OCI-LY1 (cell line): ENCODE measurements at regions not wholly inside any gene's neighbourhood (a gene's known extent, or its start where the extent isn't known, plus 50 kb on each side); places are given as distances from the start of the nearest gene placed in this dataset.

Experiments
- H2AFZ ChIP-seq: fragments of 200-600 bp; sonication (generic), shearing (Covaris generic); 2 replicates; pipeline ENCODE4 v1.6.0; 2014; ENCODE audit warnings: antibody characterized with exemption, mild to moderate bottlenecking, low read length
- H3F3A ChIP-seq: fragments of 200-600 bp; sonication (generic), shearing (Covaris generic); 2 replicates; pipeline ENCODE4 v1.6.0; 2014; ENCODE audit warnings: mild to moderate bottlenecking, antibody characterized with exemption, low read length, moderate library complexity; ENCODE audit not compliant: insufficient read depth
- H3K27ac ChIP-seq: fragments of 200-600 bp; sonication (generic); 2 replicates; pipeline ENCODE4 v1.5.1; 2014; ENCODE audit warnings: low read length, mixed run types, mild to moderate bottlenecking, low read depth; ENCODE audit not compliant: poor library complexity, severe bottlenecking
- H3K27me3 ChIP-seq: fragments of 200-600 bp; sonication (generic); 2 replicates; pipeline ENCODE4 v1.6.0; 2014; ENCODE audit warnings: antibody characterized with exemption, mild to moderate bottlenecking, low read length, moderate library complexity; ENCODE audit not compliant: insufficient read depth
- H3K36me3 ChIP-seq: fragments of 200-600 bp; sonication (generic); 2 replicates; pipeline ENCODE4 v1.6.1; 2014; ENCODE audit warnings: mild to moderate bottlenecking, antibody characterized with exemption, low read length, moderate library complexity, mixed read lengths; ENCODE audit not compliant: insufficient read depth
- H3K4me1 ChIP-seq: fragments of 200-600 bp; sonication (generic); 2 replicates; pipeline ENCODE4 v1.5.1; 2014; ENCODE audit warnings: mild to moderate bottlenecking, low read length, moderate library complexity; ENCODE audit not compliant: insufficient read depth, severe bottlenecking
- H3K4me2 ChIP-seq: fragments of 200-600 bp; sonication (generic), shearing (Covaris generic); 2 replicates; pipeline ENCODE4 v1.6.1; 2014; ENCODE audit warnings: low read length
- H3K4me3 ChIP-seq: fragments of 200-600 bp; sonication (generic); 2 replicates; pipeline ENCODE4 v1.5.1; 2014; ENCODE audit warnings: low read length, low read depth, mild to moderate bottlenecking, mixed read lengths; ENCODE audit not compliant: poor library complexity, severe bottlenecking
- H3K79me2 ChIP-seq: fragments of 200-600 bp; shearing (Covaris generic); 2 replicates; pipeline ENCODE4 v1.6.1; 2016; ENCODE audit warnings: mixed run types, low read length, mixed read lengths; ENCODE audit not compliant: insufficient read depth
- H3K9ac ChIP-seq: fragments of 200-600 bp; sonication (generic), shearing (Covaris generic); 2 replicates; pipeline ENCODE4 v1.6.1; 2014; ENCODE audit warnings: mild to moderate bottlenecking, low read length, mixed read lengths
- H3K9me2 ChIP-seq: fragments of 200-600 bp; sonication (generic), shearing (Covaris generic); 2 replicates; pipeline ENCODE4 v1.6.1; 2014; ENCODE audit warnings: low read depth, mild to moderate bottlenecking, low read length, mixed read lengths
- H3K9me3 ChIP-seq: fragments of 200-600 bp; shearing (Covaris generic); 2 replicates; pipeline ENCODE4 v1.6.1; 2014; ENCODE audit warnings: low read length, mixed read lengths
- H4K20me1 ChIP-seq: fragments of 200-600 bp; sonication (generic), shearing (Covaris generic); 2 replicates; pipeline ENCODE4 v1.6.0; 2016; ENCODE audit warnings: mild to moderate bottlenecking, low read length; ENCODE audit not compliant: insufficient read depth
- CTCF ChIP-seq: fragments of 200-600 bp; sonication (generic), shearing (Covaris generic); IDR thresholded peaks from 2 replicates; pipeline ENCODE4 v1.5.1; 2017; ENCODE audit warnings: mild to moderate bottlenecking, antibody characterized with exemption, low read length, moderate library complexity, mixed read lengths
- EZH2 ChIP-seq: fragments of 200-600 bp; sonication (generic), shearing (Covaris generic); IDR thresholded peaks from 2 replicates; pipeline ENCODE4 v1.8.0; 2017; ENCODE audit warnings: borderline replicate concordance, mixed run types, mild to moderate bottlenecking, antibody characterized with exemption, low read length, moderate library complexity, mixed read lengths

GRCh38 chr9:106588626-106589025 is 274.3 kb upstream of the ZNF462 start:
- H3K36me3 ChIP-seq: no peaks in the 10 kb centered on the region
- no peak overlapping the region for H2AFZ ChIP-seq
- H3F3A ChIP-seq: no peaks in the 10 kb centered on the region
- H3K27me3 ChIP-seq: no peaks in the 10 kb centered on the region
- no peaks in the 10 kb centered on the region for H3K9me2 ChIP-seq
- no peaks in the 10 kb centered on the region for H3K9me3 ChIP-seq
- no peak overlapping the region for H3K4me3 ChIP-seq
- H3K4me2 ChIP-seq: no peak overlapping the region
- no peaks in the 10 kb centered on the region for H3K4me1 ChIP-seq
- no peaks in the 10 kb centered on the region for H4K20me1 ChIP-seq
- TF ChIP-seq EZH2 (no peak), CTCF (no peak)
- no peak overlapping the region for H3K9ac ChIP-seq
- H3K79me2 ChIP-seq: no peaks in the 10 kb centered on the region
- no peak overlapping the region for H3K27ac ChIP-seq

GRCh38 chr9:106590759-106591505 is 272.0 kb upstream of the ZNF462 start:
- Histone ChIP-seq H2AFZ (no peak overlapping the region), H3F3A (no peaks in the 10 kb centered on the region), H3K36me3 (no peaks in the 10 kb centered on the region), H3K9me2 (no peaks in the 10 kb centered on the region), H4K20me1 (no peaks in the 10 kb centered on the region), H3K79me2 (no peaks in the 10 kb centered on the region), H3K27me3 (no peaks in the 10 kb centered on the region), H3K4me3 (no peak overlapping the region), H3K4me2 (no peak overlapping the region), H3K9me3 (no peaks in the 10 kb centered on the region), H3K4me1 (no peaks in the 10 kb centered on the region), H3K9ac (no peak overlapping the region), H3K27ac (no peak overlapping the region)
- TF ChIP-seq CTCF (no peak), EZH2 (no peak)

GRCh38 chr9:106593201-106593600 is 269.8 kb upstream of the ZNF462 start:
- Histone ChIP-seq H3K27me3 (no peaks in the 10 kb centered on the region), H4K20me1 (no peaks in the 10 kb centered on the region), H3K36me3 (no peaks in the 10 kb centered on the region), H3K27ac (no peak overlapping the region), H2AFZ (no peak overlapping the region), H3K4me3 (no peak overlapping the region), H3K79me2 (no peaks in the 10 kb centered on the region), H3K9me2 (no peaks in the 10 kb centered on the region), H3K4me1 (no peaks in the 10 kb centered on the region), H3K9me3 (no peaks in the 10 kb centered on the region), H3F3A (no peaks in the 10 kb centered on the region), H3K4me2 (no peak overlapping the region), H3K9ac (no peak overlapping the region)
- TF ChIP-seq EZH2 (no peak), CTCF (no peak)
